ENCODE measurements at regions not wholly inside any gene's neighbourhood (a gene's known extent, or its start where the extent isn't known, plus 50 kb on each side); places are given as distances from the start of the nearest gene placed in this dataset.

DNA sequence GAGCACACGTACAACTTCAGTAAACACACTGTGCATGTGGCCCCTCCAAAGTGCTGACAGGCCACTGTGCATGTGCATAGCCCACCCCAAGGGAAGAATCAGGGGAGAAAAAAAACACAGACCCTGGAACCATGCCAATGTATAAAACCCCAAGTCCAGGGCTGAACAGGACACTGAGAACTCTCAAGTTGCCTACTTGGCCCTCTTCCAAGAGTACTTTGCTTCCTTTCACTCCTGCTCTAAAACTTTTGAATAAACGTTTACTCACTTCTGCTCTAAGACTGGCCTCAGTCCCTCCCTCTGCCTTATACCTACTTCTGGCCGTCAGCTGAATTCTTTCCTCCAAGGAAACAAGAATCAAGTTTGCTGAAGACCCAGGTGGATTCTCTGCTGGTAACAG lies 77.7 kb upstream of the NFIB start:
- no peak for DNase-seq

DNA sequence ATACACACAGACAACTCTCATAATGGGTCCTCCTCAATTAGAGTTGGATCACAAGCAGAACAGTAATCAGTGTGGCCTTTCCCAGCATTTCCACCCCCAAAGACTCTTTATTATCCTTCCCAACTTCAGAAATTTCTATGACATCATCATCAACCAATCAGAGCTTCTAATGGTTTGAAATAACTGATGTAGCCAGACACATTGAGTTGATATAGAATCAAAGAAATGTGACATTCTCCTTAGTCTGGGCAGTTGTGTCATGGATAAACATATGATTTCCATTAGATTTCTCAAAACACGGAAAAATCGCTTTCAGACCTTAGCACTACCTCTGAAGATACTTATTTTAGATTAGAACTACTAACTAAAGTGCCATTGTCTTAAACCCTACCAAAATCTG lies 75.7 kb upstream of the NFIB start:
- no peak for DNase-seq

DNA sequence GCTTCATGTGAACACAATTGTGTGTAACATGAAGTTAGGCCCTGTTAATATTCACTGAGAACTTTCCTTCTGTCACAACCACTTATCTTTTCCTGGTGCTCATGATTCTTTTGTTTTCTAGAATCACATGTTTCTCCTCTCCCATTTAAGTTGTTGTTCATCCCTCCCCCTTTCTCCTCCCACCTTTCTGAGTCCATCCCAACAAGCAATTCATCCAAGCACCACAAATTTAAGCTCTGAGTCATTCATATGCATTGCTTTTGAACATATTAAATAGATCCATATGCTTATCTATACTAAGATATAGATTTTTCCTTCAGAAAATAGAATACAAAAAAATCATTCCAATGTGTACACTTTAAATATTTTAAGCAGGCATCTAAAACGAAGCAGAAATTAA lies 75.2 kb upstream of the NFIB start:
- DNase-seq, result no peak

DNA sequence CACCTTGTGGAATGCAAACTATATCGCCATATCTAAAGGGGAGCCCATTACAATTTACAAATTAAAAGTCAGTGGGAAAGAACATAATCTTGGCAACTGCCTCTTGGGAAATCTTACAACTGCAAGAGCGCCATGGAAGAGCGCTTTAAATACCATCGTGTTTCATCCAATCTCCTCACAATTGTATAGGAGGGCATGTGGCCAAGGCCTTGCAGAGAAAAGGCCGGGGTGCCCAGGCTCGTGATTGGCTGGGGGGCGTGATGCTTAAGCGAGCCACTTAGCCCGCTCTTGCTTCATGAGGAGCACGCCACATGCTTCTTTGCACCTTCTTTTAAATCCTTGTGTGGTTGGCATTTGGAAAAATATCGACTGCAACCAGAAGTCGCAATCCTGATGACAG lies 69.8 kb upstream of the NFIB start:
- DNase-seq, result no peak

DNA sequence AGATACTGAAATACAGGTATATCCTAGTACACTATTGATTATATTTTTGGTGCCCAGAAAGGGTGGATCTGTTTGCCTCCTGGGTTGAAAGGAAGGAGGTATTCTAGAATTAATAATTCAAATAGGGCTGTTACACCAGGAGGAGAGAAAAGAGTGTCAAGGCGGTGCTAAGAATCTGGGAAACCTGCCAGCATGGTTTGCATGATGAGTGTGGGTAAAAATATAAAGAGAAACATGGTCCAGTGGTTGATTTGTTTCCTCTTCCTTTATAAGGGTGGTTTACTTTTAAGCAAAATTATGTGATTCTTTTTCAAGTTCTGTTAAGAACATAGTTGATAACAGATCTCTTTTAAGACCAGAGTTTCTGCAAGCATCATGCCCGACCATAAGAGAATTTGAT lies 69.4 kb upstream of the NFIB start:
- DNase-seq, result peak; percentile 55

DNA sequence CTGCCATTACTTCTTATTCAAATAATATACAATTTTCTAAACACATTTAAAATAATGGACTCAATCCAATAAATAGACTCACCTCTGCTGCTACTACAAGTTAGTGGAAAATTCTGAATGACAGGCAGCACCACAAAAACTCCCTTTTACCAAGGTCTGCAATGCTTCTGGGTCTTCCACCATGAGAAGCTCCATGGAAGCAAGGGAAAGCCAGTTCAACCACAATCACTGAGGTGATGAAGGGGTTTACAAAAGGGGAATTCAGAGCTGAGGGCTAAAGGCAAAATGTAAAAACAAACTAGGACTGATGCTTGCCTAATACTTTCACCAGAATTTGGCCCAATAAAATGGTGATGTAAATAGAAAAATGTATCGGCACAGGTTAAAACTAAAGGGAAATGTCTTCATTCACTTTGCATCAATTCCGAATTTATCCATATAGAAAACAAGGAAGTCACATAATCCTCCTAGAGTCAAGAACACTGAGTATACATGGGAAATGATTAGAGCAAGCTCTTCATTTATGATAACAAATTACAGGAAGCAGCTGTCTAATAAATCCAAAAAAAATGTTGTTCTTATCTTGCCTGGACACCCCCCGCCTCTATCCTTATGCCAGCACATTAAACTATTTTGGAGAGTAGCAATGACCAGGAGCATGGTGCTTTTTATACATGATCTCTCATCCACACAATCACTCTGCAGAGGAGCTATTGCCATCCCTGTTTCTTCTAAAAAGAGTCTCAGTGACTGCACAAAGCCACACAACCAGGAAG lies 66.3 kb upstream of the NFIB start:
- no peak for DNase-seq

DNA sequence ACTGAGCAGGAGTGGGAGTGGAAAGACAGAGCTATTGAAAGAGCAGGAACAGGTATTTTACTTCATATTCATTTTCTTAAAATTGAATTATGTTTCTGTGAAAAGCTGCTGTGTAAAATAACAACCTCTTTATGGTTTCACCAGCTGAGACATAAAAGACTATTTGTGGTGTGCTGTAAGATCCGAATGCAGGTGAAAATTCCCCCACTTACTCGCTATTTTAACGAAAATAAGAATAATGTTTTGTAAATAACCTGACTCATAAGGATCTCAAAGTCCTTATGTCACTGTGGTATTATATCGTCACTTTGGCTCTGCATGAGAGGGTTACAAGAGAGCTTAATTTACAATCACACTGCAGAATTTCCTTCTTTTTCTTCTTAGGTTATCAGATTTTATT lies 65.3 kb upstream of the NFIB start:
- DNase-seq, result no peak

DNA sequence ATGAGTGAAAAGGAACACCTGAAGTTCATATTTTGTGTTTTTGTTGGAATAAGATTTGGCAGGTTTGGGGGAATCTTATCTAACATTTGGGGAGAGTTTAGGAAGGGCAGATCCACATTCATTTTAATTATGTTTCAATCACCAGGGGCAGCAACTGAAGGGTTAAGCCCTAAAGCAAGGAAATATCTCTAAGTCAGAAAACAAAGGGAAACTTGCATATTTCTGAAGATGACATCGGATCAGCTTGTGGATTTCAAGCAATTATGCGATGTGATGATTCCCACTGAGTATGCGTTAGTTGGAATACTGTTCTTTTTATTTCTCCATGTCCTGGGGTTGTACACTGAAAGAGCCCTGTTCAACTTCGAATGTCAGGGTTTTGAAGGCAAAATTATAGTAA lies 59.8 kb upstream of the NFIB start:
- DNase-seq, result no peak

DNA sequence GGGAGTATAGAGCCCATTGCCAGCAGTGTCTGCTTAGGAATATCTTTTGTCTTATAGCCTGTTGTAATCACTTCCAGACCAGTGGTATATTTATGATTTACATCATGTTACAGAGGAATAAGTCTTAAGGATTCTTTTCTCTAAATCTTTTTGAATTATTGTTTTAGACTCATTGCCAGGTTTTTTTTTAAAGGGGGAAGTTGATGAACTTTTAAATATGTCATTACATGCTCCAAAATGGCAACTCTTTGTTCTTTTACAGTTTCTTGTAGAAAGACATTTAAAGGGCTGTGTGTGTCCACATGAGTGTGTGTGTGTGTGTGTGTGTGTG lies 59.4 kb upstream of the NFIB start:
- no peak for DNase-seq

DNA sequence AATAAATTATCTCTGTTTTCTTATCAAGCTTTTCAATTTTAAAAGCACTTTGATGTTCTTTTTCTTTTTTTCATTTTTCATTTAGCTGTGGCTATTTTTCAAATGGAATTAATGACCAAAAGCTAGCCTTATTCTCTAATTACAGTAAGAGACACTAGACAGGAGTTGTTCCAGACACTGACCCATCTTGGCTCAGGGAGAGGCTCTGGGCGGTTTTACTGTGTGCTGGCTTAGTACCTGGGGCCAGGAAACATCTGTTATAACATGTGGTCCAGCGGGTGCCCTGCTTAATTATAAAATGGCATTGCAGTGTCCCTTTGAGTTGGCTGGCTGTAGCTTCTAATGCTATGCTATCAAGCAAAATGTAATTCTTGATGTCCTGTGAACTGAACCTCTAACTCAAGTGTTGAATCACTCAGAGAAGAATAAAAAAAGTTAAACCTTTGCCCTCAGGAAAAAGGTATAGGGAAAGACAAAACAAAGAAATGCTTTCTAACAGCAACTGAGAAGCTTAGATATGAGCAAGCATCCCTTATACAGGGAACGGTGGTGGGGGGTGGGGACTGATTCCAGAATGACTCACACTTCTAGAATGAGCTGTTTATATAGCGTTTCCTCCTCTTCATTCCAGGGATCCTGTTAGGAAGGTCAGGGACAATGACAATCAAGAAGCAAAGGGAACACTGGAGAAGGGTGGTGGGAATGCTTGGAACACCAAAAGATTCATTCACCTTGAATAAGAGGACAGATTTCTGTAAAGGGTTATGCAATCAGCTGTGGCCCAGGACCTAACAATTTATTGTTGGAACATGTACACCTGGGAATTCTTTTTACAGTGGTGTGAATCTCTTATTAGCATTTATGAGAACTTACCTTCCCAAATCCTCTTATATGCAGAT lies 58.7 kb upstream of the NFIB start:
- DNase-seq, result peak; percentile 42

DNA sequence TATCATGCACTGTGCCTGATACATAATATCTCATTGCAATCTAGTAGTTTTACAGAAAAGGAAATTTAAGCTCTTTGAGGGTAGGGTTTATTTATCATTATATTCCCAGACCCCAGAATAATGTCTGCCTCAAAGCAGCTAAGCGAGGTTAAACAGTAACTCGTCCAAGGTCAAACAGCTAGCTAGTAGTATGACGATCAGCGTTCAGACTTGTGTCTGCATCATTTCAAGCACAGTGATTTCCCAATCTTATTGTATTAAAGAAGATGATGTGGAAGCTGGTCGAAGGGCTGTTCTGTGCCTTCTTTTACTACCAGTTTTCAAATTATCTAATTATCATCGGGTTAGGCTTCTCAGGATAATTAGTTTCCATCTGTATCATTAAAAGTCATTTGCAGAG lies 55.1 kb upstream of the NFIB start:
- DNase-seq, result no peak

DNA sequence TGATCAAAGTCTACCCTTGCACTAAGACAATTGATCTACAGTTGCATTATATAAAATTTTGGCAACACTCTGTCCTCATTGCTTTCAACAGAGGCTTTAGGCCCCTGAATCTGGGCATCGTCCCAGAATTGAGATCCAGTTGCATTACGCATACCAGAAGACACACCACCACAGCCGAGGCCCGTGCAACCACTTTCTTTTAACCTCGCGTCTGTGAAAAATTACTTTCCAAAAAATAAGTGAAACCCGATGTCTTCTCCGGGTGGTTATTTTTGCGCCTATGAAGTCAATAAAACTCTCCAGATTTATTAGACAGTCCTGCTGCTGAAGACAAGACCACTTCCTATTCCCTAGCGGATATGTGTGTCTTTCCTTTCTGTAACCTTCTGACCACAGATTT lies 52.1 kb upstream of the NFIB start:
- DNase-seq, result no peak

DNA sequence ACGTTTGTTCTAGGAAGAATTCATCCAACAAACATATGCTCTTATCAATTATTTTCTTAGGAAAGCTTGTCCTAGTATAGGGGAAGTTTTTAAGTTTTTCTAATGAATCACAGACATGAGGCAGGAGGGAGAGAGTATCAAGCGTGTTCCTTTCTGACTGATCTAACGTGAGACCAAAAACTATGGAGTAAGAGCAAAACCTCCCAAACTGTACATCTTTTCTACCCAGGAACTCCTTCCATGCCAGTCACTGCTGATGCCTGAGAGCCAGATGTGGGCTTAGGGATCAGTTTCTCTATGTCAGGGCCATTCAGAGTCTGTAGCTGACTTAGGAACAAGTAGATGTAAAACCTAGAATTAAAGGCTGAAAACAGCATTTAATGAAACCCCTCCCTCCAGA lies 51.7 kb upstream of the NFIB start:
- no peak for DNase-seq
